GM12874 (cell line): ENCODE measurements at regions not wholly inside any gene's neighbourhood (a gene's known extent, or its start where the extent isn't known, plus 50 kb on each side); places are given as distances from the start of the nearest gene placed in this dataset.

Source experiments
- CTCF ChIP-seq: IDR thresholded peaks from 2 replicates; pipeline ENCODE4 v1.5.1; 2011; ENCODE audit warnings: low read depth, mild to moderate bottlenecking, control low read depth, low read length, moderate library complexity; ENCODE audit not compliant: insufficient read depth

GRCh38 chr12:19893514-19893913 is 454.2 kb downstream of the AEBP2 start:
- TF ChIP-seq CTCF, result no peak

- TF ChIP-seq CTCF, result no peak
Observed at GRCh38 chr12:19894050-19894449, 454.8 kb downstream of the AEBP2 start.

- TF ChIP-seq CTCF, result no peak
Observed at GRCh38 chr12:19894803-19895202, 455.5 kb downstream of the AEBP2 start.

- TF ChIP-seq CTCF, result no peak
Observed at GRCh38 chr12:19895246-19896020, 456.1 kb downstream of the AEBP2 start.

- no peak for TF ChIP-seq CTCF
Observed at GRCh38 chr12:19896041-19896440, 456.7 kb downstream of the AEBP2 start.

- no peak for TF ChIP-seq CTCF
Observed at GRCh38 chr12:19896534-19896933, 457.2 kb downstream of the AEBP2 start.

GRCh38 chr12:19897900-19898408 is 458.7 kb downstream of the AEBP2 start:
- no peak for TF ChIP-seq CTCF

GRCh38 chr12:19901841-19902240 is 462.5 kb downstream of the AEBP2 start:
- TF ChIP-seq CTCF, result no peak
